GM12878 (cell line): ENCODE measurements at regions not wholly inside any gene's neighbourhood (a gene's known extent, or its start where the extent isn't known, plus 50 kb on each side); places are given as distances from the start of the nearest gene placed in this dataset.

Experiments
- ATAC-seq: fragments of 200-7000 bp; cut with Tn5 transposase; 3 replicates; pipeline ENCODE4 v1.9.1; 2020; ENCODE audit warnings: mild to moderate bottlenecking, moderate library complexity
- BruUV-seq: library from RNA; stranded (reverse); fragments of 400-500 nt; replicated peaks from 2 replicates; lab custom pipeline; 2021; lab: Mats Ljungman, UMichigan
- CTCF ChIA-PET: fragments of 300-600 bp; sonication (Branson Sonifier 250); formaldehyde crosslinking; extraction: SDS; loops from one replicate; lab custom pipeline; 2021; ENCODE audit warnings: inconsistent platforms; lab: Yijun Ruan, JAX
- POLR2A ChIA-PET: fragments of 350-600 bp; formaldehyde crosslinking; extraction: SDS; loops from one replicate; lab custom pipeline; 2021; ENCODE audit warnings: inconsistent platforms; lab: Charles Lee
- RAD21 ChIA-PET: fragments of 300-600 bp; sonication (Branson Sonifier 250); formaldehyde crosslinking; loops from one replicate; lab custom pipeline; 2023; ENCODE audit warnings: antibody characterized with exemption; ENCODE audit not compliant: unreplicated experiment; lab: Charles Lee
- SMC1A ChIA-PET: fragments of 300-600 bp; sonication (Branson Sonifier 250); formaldehyde crosslinking; loops from one replicate; lab custom pipeline; 2023; ENCODE audit not compliant: unreplicated experiment, uncharacterized antibody; lab: Charles Lee
- DNase-seq: peaks from one replicate; pipeline ENCODE4 v3.0.0-alpha.2; 2011; ENCODE audit warnings: low read depth, low spot score
- FAIRE-seq: peaks from 3 replicates; lab custom pipeline; 2011; peaks lifted over from hg19 to GRCh38; lab: Jason Lieb, UNC
- H2AFZ ChIP-seq: 2 replicates; pipeline ENCODE4 v1.6.0; 2011; ENCODE audit warnings: low read depth, low read length, control low read depth; ENCODE audit not compliant: control insufficient read depth
- H3K27ac ChIP-seq: 2 replicates; pipeline ENCODE4 v1.5.1; 2011; ENCODE audit warnings: control low read depth; ENCODE audit not compliant: control insufficient read depth, insufficient read depth
- H3K27me3 ChIP-seq, 2 experiments: replicated peaks in 1 of 2; 2 replicates each; pipeline versions ENCODE4 v1.6.0 to v1.6.1; 2011; ENCODE audit warnings: low read length in 1 of 2; ENCODE audit not compliant: control insufficient read depth in 2 of 2, insufficient read depth in 2 of 2
- H3K36me3 ChIP-seq, 2 experiments: 2 replicates each; pipeline ENCODE4 v1.5.1; 2011; ENCODE audit warnings: low read length in 1 of 2; ENCODE audit not compliant: control insufficient read depth in 2 of 2, insufficient read depth in 2 of 2
- H3K4me1 ChIP-seq: 2 replicates; pipeline ENCODE4 v1.6.1; 2011; ENCODE audit warnings: mild to moderate bottlenecking, low read length, moderate library complexity, mixed read lengths; ENCODE audit not compliant: control insufficient read depth, insufficient read depth
- H3K4me2 ChIP-seq: 2 replicates; pipeline ENCODE4 v1.6.0; 2011; ENCODE audit warnings: control low read depth; ENCODE audit not compliant: control insufficient read depth, insufficient read depth
- H3K4me3 ChIP-seq: fragments of 200-600 bp; sonication (generic); 2 replicates; pipeline ENCODE4 v1.5.1; 2016
- H3K79me2 ChIP-seq: 2 replicates; pipeline ENCODE4 v1.6.0; 2011; ENCODE audit warnings: low read length; ENCODE audit not compliant: control insufficient read depth, insufficient read depth
- H3K9ac ChIP-seq: 2 replicates; pipeline ENCODE4 v1.8.0; 2011; ENCODE audit warnings: low read length, control low read depth, mixed read lengths; ENCODE audit not compliant: control insufficient read depth, insufficient read depth
- H3K9me3 ChIP-seq: replicated peaks from 3 replicates; pipeline ENCODE4 v1.5.1; 2011; ENCODE audit warnings: mild to moderate bottlenecking, low read length; ENCODE audit not compliant: control insufficient read depth, insufficient read depth
- H4K20me1 ChIP-seq: 2 replicates; pipeline ENCODE4 v1.6.0; 2011; ENCODE audit not compliant: control insufficient read depth, insufficient read depth
- HDAC6 ChIP-seq: fragments of 200-600 bp; sonication (generic); IDR thresholded peaks from one replicate; pipeline ENCODE4 v1.8.0; 2017; ENCODE audit warnings: antibody characterized with exemption; ENCODE audit not compliant: unreplicated experiment
- MTA2 ChIP-seq: fragments of 450-650 bp; IDR thresholded peaks from 2 replicates; pipeline ENCODE4 v1.6.1; 2016; ENCODE audit warnings: low read depth, mild to moderate bottlenecking, moderate library complexity
- RAD21 ChIP-seq: IDR thresholded peaks from 2 replicates; pipeline ENCODE4 v1.6.1; 2011; ENCODE audit warnings: mild to moderate bottlenecking, low read depth, low read length, moderate library complexity; ENCODE audit not compliant: insufficient read depth
- RELA ChIP-seq: fragments of 450-650 bp; IDR thresholded peaks from 2 replicates; pipeline ENCODE4 v1.8.0; 2014; ENCODE audit warnings: borderline replicate concordance; ENCODE audit not compliant: partially characterized antibody
- ZBTB33 ChIP-seq: fragments of 450-650 bp; IDR thresholded peaks from 2 replicates; pipeline ENCODE4 v1.6.1; 2017; ENCODE audit warnings: mild to moderate bottlenecking
- WGBS: methylation state at CpG from one replicate; pipeline ENCODE4 v1.1.6; 2016; ENCODE audit warnings: low lambda C conversion rate; ENCODE audit not compliant: insufficient replicate concordance, insufficient coverage; ENCODE audit errors: missing lambda C conversion rate; 5-methylcytosine and 5-hydroxymethylcytosine counted together
- in situ Hi-C: fragments of 300-500 bp; cut with MboI; formaldehyde crosslinking; loops from 9 replicates; pipeline ENCODE4 v1.14.3; 2018; ENCODE audit warnings: mixed read lengths
- intact Hi-C: fragments of 100-400 bp; cut with micrococcal nuclease; formaldehyde crosslinking; loops from one replicate; pipeline ENCODE4 v1.14.2; 2022; ENCODE audit not compliant: unreplicated experiment
- TF ChIP-seq, protein P1 (sequence below): fragments of 150-350 bp; IDR thresholded peaks from 2 replicates; pipeline ENCODE4 v1.6.1; 2016; ENCODE audit warnings: low read depth, low read length
- TF ChIP-seq, protein P2 (sequence below): fragments of 450-650 bp; IDR thresholded peaks from 2 replicates; pipeline ENCODE4 v1.6.1; 2014; ENCODE audit warnings: mild to moderate bottlenecking

DNA sequence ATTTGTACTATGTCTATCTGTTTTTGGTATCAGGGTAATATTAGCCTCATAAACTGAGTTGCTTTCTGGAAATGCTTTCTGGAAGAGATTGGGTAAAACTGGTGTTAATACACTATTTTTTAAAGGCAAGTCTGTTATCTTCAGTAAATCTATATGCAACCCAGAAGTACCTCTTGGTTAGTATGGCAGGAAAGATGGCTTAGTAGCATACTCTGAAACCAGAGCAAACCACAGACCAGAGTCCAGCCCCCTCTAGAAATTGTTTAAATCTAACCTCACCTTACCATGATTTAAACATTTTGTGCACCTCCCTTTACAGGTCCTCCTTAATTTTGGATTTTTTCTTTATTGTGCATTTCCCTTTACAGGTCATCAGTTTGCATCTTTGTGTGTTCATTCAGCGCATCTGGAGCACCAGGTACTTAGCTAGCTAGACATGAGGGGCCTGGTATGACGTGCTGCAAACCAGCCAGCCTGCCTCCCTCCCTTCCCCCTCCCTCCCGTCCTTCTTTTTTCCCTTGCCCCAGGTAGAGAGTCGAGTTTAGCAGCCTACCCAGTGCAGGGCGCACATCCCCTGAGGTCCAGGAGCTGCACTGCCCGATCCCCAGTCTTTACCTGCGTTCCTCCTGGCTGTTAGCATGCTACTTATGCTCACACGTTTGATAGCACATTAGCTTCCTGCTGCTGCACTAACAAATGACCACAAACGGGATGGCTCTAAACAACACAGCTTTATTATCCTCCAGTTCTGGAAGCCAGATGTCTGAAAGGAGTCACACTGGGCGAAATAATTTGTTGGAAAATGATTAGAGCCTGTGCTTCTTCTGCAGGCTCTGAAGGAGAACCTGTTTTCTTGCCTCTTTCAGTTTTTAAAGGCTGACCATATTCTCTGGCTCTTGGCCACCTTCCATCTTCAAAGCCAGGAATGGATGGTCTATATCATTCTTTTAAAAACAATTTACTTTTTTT lies 299.9 kb upstream of the HABP2 start:
- POLR2A ChIA-PET: no interaction called here
- H3K4me1 ChIP-seq: no peaks in the 10 kb centered on the region
- in situ Hi-C loops (no loop called here), intact Hi-C loops (no loop called here)
- no peak overlapping the region for H3K4me3 ChIP-seq
- H3K9me3 ChIP-seq: no peaks in the 10 kb centered on the region
- 3% methylated on average over 9 of the region's 10 CpGs for WGBS
- H3K9ac ChIP-seq: no peak overlapping the region
- CTCF ChIA-PET: no interaction called here
- no peak overlapping the region for H3K27ac ChIP-seq
- BruUV-seq: no TSS peak
- 0 out of 4 replicates have a peak, but pooled peaks cover 0 to 2% of the 10 kb centered on the region in 2 experiments for H3K27me3 ChIP-seq
- RAD21 ChIA-PET: no interaction called here
- no peak for DNase-seq
- no peak for FAIRE-seq
- ATAC-seq: no peak
- H3K79me2 ChIP-seq: no peaks in the 10 kb centered on the region
- SMC1A ChIA-PET: no interaction called here
- TF ChIP-seq MTA2: no peak
- TF ChIP-seq HDAC6: no peak
- no peak for TF ChIP-seq RELA
- no peak overlapping the region for H2AFZ ChIP-seq
- H3K36me3 ChIP-seq: no peaks in the 10 kb centered on the region
- H3K4me2 ChIP-seq: no peak overlapping the region
- H4K20me1 ChIP-seq: no peaks in the 10 kb centered on the region

- intact Hi-C loops: loop anchor here (10.0 kb wide), 1 partner anchor 535 kb away; no protein-coding TSS in a partner anchor
- RAD21 ChIA-PET: no interaction called here
- no peak overlapping the region for H3K27ac ChIP-seq
- in situ Hi-C loops: no loop called here
- no peaks in the 10 kb centered on the region for H3K4me1 ChIP-seq
- no peaks in the 10 kb centered on the region for H4K20me1 ChIP-seq
- no peak for FAIRE-seq
- SMC1A ChIA-PET: no interaction called here
- WGBS: 42% methylated on average over 16 of the region's 16 CpGs
- peaks cover 0 to 1% of the 10 kb centered on the region in 2 experiments; a peak in 1 of 4 replicates for H3K27me3 ChIP-seq
- DNase-seq: no peak
- POLR2A ChIA-PET: no interaction called here
- H3K4me2 ChIP-seq: no peak overlapping the region
- H2AFZ ChIP-seq: no peak overlapping the region
- no peaks in the 10 kb centered on the region for H3K79me2 ChIP-seq
- ATAC-seq: no peak
- H3K9me3 ChIP-seq: no peaks in the 10 kb centered on the region
- CTCF ChIA-PET: interaction anchor here (0.7 kb wide), 1 partner anchor 33 kb away, joined by 3 read pairs; no protein-coding TSS in a partner anchor
- BruUV-seq: no TSS peak
- H3K4me3 ChIP-seq: no peak overlapping the region
- no peaks in the 10 kb centered on the region for H3K36me3 ChIP-seq
- no peak overlapping the region for H3K9ac ChIP-seq
- TF ChIP-seq ZBTB33: no peak
- TF ChIP-seq, protein P1, sequence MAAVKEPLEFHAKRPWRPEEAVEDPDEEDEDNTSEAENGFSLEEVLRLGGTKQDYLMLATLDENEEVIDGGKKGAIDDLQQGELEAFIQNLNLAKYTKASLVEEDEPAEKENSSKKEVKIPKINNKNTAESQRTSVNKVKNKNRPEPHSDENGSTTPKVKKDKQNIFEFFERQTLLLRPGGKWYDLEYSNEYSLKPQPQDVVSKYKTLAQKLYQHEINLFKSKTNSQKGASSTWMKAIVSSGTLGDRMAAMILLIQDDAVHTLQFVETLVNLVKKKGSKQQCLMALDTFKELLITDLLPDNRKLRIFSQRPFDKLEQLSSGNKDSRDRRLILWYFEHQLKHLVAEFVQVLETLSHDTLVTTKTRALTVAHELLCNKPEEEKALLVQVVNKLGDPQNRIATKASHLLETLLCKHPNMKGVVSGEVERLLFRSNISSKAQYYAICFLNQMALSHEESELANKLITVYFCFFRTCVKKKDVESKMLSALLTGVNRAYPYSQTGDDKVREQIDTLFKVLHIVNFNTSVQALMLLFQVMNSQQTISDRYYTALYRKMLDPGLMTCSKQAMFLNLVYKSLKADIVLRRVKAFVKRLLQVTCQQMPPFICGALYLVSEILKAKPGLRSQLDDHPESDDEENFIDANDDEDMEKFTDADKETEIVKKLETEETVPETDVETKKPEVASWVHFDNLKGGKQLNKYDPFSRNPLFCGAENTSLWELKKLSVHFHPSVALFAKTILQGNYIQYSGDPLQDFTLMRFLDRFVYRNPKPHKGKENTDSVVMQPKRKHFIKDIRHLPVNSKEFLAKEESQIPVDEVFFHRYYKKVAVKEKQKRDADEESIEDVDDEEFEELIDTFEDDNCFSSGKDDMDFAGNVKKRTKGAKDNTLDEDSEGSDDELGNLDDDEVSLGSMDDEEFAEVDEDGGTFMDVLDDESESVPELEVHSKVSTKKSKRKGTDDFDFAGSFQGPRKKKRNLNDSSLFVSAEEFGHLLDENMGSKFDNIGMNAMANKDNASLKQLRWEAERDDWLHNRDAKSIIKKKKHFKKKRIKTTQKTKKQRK: no peak
- no peak for TF ChIP-seq RAD21
- TF ChIP-seq, protein P2, sequence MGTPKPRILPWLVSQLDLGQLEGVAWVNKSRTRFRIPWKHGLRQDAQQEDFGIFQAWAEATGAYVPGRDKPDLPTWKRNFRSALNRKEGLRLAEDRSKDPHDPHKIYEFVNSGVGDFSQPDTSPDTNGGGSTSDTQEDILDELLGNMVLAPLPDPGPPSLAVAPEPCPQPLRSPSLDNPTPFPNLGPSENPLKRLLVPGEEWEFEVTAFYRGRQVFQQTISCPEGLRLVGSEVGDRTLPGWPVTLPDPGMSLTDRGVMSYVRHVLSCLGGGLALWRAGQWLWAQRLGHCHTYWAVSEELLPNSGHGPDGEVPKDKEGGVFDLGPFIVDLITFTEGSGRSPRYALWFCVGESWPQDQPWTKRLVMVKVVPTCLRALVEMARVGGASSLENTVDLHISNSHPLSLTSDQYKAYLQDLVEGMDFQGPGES: no peak
Measured at GRCh38 chr10:113259576-113260226, 293.2 kb upstream of the HABP2 start.
